G401.6 (cell line): ENCODE measurements at regions not wholly inside any gene's neighbourhood (a gene's known extent, or its start where the extent isn't known, plus 50 kb on each side); places are given as distances from the start of the nearest gene placed in this dataset.
"Not testable (repeated sequence)": the region's sequence is repeated elsewhere in the genome, so short reads cannot be mapped to it uniquely, and the experiment has no call there.

ENCODE experiments used
- FAIRE-seq: peaks from 2 replicates; lab custom pipeline; 2012; peaks lifted over from hg19 to GRCh38; lab: Jason Lieb, UNC

GRCh38 chr13:21263909-21264308, 87.5 kb downstream of the MRPL57 start:
- not testable (repeated sequence) for FAIRE-seq

- peak; percentile 99 for FAIRE-seq
These were observed 92.0 kb downstream of the MRPL57 start for GRCh38 chr13:21268485-21268884.

DNA sequence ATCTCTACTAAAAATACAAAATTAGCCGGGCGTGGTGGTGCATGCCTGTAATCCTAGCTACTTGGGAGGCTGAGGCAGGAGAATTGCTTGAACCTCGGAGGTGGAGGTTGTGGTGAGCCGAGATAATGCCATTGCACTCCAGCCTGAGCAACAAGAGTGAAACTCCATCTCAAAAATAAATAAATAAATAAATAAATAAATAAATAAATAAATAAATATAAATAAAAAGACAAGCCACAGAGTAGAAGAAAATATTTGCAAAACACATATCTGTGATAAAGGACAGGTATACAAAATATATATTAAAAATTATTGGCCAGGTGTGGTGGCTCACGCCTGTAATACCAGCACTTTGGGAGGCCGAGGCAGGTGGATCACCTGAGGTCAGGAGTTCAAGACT, 96.0 kb downstream of the MRPL57 start:
- not testable (repeated sequence) for FAIRE-seq

GRCh38 chr13:21274457-21274856, 98.0 kb downstream of the MRPL57 start:
- not testable (repeated sequence) for FAIRE-seq

DNA sequence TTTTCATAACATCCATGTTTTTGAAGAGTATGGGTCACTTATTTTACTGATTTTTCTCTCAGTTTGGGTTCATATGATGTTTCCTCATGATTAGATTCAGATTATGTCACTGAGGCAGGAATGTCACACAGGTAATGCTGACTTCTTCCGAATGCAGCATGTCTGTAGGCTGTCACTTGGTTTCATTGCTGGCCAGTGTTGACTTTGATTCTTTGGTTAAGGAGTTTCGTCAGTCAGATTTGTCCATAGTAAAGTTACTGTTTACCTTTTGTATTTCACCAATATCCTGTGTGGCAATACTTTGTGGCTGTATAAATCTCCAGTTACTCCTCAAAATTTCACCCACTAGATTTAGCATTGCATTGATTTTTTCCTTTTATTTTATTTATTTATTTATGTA, 105.6 kb downstream of the MRPL57 start:
- no peak for FAIRE-seq

GRCh38 chr13:21287331-21287907, 111.0 kb downstream of the MRPL57 start:
- FAIRE-seq = no peak

DNA sequence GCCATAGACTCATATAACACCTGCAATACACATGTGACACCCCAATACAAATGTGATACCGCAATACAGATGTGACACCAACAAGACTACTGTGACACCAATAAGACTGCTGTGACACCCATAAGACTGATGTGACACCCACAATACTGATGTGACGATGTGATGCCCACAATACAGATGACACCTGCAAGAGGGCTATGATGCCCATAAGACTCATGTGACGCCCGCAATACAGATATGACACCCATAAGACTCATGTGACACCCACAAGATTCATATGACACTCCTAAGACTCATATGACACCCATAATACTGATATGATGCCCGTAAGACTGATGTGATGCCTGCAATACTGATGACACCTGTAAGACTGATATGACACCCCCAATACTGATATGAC, 113.0 kb downstream of the MRPL57 start:
- no peak for FAIRE-seq

DNA sequence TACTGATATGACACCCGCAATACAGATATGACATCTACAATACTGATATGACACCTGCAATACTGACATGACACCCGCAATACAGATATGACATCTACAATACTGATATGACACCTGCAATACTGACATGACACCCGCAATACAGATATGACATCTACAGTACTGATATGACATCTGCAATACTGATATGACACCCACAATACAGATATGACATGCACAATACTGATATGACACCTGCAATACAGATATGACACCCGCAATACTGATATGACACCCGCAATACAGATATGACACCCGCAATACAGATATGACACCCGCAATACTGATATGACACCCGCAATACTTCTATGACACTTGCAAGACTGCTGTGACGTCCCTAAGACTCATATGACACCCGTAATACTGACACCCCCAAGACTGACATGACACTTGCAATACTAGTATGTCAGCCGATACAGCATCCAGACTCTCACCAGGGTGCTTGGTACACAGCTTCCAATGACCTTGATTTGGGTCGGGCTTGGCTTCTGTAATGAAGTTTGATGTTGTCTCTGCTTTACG, 114.1 kb downstream of the MRPL57 start:
- FAIRE-seq = not testable (repeated sequence)

DNA sequence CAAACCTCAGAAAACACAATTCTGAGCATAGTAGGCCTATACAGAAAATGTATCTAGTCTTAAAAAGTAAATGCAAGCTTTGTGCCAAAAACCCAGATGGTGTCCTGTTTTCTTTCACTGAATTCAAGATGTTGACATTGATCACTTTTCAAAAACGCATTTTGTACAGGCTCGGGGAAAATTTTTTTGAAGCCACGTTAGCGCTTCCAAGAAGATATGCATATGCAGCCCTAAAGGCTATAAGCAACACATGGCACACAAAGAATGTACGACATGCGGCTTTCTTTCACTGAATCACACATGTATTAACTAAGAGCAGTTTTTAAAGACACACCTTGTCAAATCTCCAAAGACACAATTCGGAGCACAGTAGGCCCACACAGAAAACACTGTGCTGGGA, 115.4 kb downstream of the MRPL57 start:
- no peak for FAIRE-seq

GRCh38 chr13:21296991-21297390, 120.5 kb downstream of the MRPL57 start:
- FAIRE-seq = peak; percentile 93

DNA sequence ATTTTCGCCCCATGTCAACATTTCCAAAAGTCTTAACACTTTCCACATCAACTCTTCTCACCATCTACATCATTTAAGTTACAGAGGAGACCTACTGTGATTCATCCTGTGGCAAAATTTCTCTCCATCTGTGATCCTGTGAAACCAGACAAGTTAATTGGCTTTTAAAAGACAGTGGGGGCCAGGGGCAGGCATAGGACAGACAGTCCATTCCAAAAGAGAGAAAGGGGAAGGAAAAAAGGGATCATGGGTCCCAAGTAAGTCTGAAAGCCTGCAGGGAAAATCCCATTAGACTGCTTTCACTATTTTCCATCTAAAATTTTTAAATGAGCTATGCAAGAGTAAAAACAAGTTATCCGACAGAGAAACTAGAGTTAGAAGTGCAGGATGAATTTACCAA, 121.0 kb downstream of the MRPL57 start:
- FAIRE-seq = no peak

DNA sequence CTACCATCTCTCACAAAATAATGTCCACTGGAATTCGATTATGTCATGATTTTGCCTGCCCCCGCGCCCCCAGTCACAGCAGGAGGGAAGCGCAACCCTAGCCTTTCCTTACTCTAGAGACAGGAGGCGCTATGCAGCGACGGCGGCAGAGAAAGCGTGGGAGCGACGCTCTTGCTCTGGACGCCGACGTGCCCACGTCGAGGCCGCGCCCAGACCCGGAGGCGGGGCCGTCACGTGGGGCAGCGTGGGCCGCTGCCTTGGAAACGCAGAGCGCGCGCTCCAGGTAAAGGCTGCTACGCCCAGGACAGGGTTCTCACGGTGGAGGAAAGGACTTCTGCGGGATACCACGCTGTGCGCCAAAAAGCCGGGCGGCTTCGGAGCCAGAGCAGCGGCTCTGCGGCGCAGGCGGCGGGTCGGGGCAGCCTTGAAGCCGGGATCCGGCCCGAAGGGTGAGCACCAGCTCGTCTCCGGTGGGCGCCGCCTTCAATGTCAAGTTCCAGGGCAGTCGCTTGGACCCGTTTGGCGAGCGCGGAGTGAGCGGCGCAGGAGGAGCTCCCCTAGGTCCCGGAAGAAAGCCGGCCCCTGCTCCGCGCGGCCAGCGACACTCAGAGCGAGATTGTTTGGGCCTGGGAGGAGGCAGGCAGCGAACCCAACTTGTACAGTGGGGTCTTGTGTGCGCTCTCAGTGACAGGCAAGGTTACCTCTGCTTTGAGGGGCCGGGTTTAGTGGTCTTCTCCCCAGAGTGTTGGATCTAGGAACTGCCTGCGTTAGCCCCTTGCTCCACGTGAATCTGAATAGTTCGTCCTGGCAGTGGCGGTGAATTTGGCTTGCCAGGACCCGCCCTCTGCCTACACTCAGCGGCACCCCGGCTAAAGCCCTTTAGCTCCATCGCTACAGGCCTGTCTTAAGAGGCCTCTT, 121.7 kb downstream of the MRPL57 start:
- peak; percentile 91 for FAIRE-seq

- no peak for FAIRE-seq
These were observed 127.8 kb downstream of the MRPL57 start for GRCh38 chr13:21304256-21304655.

- FAIRE-seq = not testable (repeated sequence)
These were observed 130.0 kb downstream of the MRPL57 start for GRCh38 chr13:21306300-21307073.

DNA sequence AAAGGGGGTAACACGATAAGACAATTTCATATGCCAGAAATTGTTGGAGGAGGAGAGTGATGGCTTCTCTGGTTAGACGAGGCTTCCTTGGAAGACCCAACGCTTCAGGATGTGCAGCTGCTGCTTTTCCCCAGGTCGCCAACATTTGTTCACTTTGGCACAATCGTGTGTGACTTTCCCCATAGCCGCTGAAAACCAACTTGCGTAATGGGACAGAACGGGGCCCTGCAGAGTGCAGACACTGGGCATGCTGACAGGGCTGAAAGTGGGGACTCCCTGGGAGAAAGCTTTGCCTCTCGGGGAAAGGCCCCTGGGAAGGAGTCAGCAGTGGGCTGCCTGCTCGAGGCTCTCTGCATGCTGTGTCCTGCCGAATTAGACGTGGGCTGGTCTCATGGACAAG, 130.7 kb downstream of the MRPL57 start:
- FAIRE-seq = not testable (repeated sequence)

DNA sequence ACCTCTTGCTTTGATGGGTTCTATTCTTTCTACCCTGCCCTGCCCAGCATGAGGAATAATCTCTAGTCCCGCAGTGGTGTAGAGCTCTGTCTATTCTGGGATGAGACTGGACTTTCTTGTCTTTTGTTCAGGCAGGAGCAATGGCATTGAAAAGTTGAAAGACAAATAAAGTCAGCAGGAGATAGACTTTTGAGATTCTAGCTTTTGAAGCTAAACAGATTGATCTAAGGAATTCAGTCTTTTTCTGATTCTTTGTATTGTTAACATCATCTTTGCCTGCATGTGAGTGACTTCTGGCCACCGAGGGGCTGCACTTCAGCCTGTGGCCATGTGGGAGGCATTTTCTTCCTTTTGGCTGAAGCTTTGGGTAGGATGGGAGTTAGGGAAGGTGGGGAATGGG, 132.4 kb downstream of the MRPL57 start:
- FAIRE-seq = no peak

DNA sequence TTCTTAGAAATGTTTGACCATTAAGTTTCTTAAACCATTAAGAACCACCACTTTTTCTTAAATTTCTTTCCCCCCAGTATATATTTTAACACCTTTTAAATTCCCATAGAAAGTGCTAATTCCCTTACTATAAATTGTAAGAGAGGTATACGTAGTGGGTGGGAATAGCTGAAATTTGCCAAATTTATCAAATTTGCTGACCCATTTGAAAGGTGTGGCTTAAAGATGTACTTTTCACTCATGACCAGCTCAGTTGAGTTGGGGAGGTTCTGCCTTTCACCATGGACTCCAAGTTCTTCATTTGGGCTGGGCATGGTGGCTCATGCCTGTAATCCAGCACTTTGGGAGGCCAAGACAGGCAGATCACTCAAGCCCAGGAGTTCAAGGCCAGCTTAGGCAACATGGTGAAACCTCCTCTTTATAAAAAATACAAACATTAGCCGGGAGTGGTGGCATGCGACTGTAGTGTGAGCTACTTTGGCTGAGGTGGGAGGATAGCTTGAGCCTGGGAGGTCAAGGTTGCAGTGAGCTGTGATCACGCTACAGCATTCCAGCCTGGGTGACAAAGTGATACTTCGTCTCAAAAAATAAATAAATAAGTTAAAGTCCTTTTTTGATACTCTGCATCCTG, 133.2 kb downstream of the MRPL57 start:
- FAIRE-seq = no peak

DNA sequence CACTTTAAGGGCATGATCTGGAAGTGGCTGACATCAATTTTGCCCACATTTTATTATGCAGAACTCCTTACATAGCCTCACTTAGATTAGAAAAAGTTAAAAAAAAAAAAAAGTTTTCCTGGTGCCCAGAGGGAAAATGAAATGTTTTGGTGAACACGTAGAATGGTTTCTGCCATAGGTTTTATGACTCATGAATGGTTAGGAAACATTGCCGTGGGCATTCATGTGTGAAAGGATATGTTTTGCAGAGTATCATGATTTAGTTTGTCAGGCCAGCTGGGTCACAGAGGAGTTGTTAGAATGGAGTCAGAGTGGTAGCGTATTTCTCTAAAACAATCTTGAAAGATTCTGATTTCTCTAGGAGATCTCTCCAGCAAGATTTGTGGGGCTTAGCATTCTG, 133.8 kb downstream of the MRPL57 start:
- no peak for FAIRE-seq

GRCh38 chr13:21314976-21315375, 138.5 kb downstream of the MRPL57 start:
- FAIRE-seq = not testable (repeated sequence)

GRCh38 chr13:21316376-21316775, 139.9 kb downstream of the MRPL57 start:
- FAIRE-seq = no peak

DNA sequence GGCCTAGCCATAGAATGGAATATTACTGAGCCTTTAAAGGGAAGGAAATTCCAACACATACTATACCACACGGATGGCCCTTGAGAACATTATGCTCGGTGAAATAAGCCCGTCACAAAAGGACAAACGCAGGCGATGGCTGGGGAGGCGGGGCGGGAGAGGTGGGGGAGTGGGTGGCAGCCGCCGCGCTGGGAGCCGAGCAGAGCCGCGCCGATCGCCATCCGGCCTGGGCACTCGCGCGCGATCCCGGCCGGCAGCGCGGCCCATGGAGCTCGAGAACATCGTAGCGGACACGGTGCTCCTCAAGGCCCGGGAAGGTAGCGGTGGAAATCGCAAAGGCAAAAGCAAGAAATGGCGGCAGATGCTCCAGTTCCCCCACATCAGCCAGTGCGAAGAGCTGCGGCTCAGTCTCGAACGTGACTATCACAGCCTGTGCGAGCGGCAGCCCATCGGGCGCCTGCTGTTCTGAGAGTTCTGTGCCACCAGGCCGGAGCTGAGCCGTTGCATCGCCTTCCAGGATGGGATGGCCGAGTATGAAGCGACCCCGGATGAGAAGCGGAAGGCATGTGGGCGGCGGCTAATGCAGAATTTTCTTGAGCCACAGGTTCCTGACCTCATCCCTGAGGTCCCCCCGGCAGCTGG, 140.1 kb downstream of the ZDHHC20 start:
- no peak for FAIRE-seq
